K562 (cell line): ENCODE measurements at regions not wholly inside any gene's neighbourhood (a gene's known extent, or its start where the extent isn't known, plus 50 kb on each side); places are given as distances from the start of the nearest gene placed in this dataset.

Experiments used
- ATAC-seq: fragments of 200-7000 bp; cut with Tn5 transposase; 3 replicates; pipeline ENCODE4 v1.9.1; 2020; ENCODE audit warnings: moderate library complexity
- BruUV-seq: library from RNA; stranded (reverse); fragments of 400-500 nt; replicated peaks from 2 replicates; lab custom pipeline; 2021; lab: Mats Ljungman, UMichigan
- CTCF ChIA-PET: fragments of 300-600 bp; formaldehyde crosslinking; extraction: SDS; loops from one replicate; lab custom pipeline; 2021; ENCODE audit warnings: low intra/inter-chr PET ratio; lab: Yijun Ruan, JAX
- POLR2A ChIA-PET: fragments of 300-600, 350-650 bp; sonication (Branson Sonifier 250); formaldehyde crosslinking; extraction: SDS; loops from one replicate; lab custom pipeline; 2021; ENCODE audit warnings: antibody characterized with exemption, inconsistent platforms; lab: Yijun Ruan, JAX
- DNase-seq, 4 experiments: peaks; one replicate each; pipeline versions ENCODE4 v3.0.0 to v3.0.0-alpha.2; 2011 to 2018; ENCODE audit warnings: low spot score in 3 of 4, mixed read lengths in 3 of 4; ENCODE audit errors: extremely low read depth in 1 of 4
- FAIRE-seq: peaks from 2 replicates; lab custom pipeline; 2011; peaks lifted over from hg19 to GRCh38; lab: Jason Lieb, UNC
- H2AFZ ChIP-seq: 2 replicates; pipeline ENCODE4 v1.6.0; 2011; ENCODE audit warnings: low read depth, low read length, control low read depth, inconsistent platforms
- H3K27ac ChIP-seq: fragments of 200-600 bp; 3 replicates; pipeline ENCODE4 v1.8.0; 2011; ENCODE audit warnings: low read depth, mild to moderate bottlenecking, control low read depth, inconsistent platforms, low read length, moderate library complexity, mixed read lengths; ENCODE audit errors: extremely low read depth
- H3K27me3 ChIP-seq, 2 experiments: fragments of 300-600 bp in 1 of 2; 2 replicates in 1 of 2; 3 replicates in 1 of 2; pipeline versions ENCODE4 v1.6.0 to v1.8.0; 2011; ENCODE audit warnings: inconsistent platforms in 2 of 2, low read length in 2 of 2, mild to moderate bottlenecking in 1 of 2, mixed read lengths in 1 of 2, moderate library complexity in 1 of 2; ENCODE audit not compliant: control insufficient read depth in 2 of 2, insufficient read depth in 2 of 2
- H3K36me3 ChIP-seq: fragments of 300-600 bp; 3 replicates; pipeline ENCODE4 v1.8.0; 2011; ENCODE audit warnings: mild to moderate bottlenecking, low read length, inconsistent platforms; ENCODE audit not compliant: control insufficient read depth, insufficient read depth
- H3K4me1 ChIP-seq, 2 experiments: fragments of 200-600 bp in 1 of 2; replicated peaks in 1 of 2; 2 replicates in 1 of 2; 3 replicates in 1 of 2; pipeline versions ENCODE4 v1.5.1 to v1.8.0; 2011; ENCODE audit warnings: inconsistent platforms in 2 of 2, low read length in 2 of 2, mild to moderate bottlenecking in 1 of 2, mixed read lengths in 1 of 2, moderate library complexity in 1 of 2; ENCODE audit not compliant: control insufficient read depth in 2 of 2, insufficient read depth in 2 of 2
- H3K4me2 ChIP-seq: 2 replicates; pipeline ENCODE4 v1.6.1; 2011; ENCODE audit warnings: low read length, control low read depth, inconsistent platforms, mixed read lengths; ENCODE audit not compliant: insufficient read depth
- H3K4me3 ChIP-seq: fragments of 200-600 bp; sonication (generic), shearing (Covaris generic); 2 replicates; pipeline ENCODE4 v1.5.1; 2016; ENCODE audit warnings: control low read depth, inconsistent platforms
- H3K79me2 ChIP-seq: fragments of 200-600 bp; 3 replicates; pipeline ENCODE4 v1.8.0; 2011; ENCODE audit warnings: low read length, inconsistent platforms; ENCODE audit not compliant: control insufficient read depth, insufficient read depth
- H3K9ac ChIP-seq, 2 experiments: 2 replicates each; pipeline versions ENCODE4 v1.6.0 to v1.6.1; 2011; ENCODE audit warnings: low read depth in 2 of 2, low read length in 2 of 2, control low read depth in 1 of 2, inconsistent platforms in 1 of 2, mild to moderate bottlenecking in 1 of 2, mixed read lengths in 1 of 2; ENCODE audit not compliant: insufficient read depth in 1 of 2
- H3K9me1 ChIP-seq: one replicate; pipeline ENCODE4 v1.6.0; 2011; ENCODE audit warnings: inconsistent platforms, mild to moderate bottlenecking, low read length, moderate library complexity; ENCODE audit not compliant: control insufficient read depth, insufficient read depth
- H3K9me3 ChIP-seq: replicated peaks from 2 replicates; pipeline ENCODE4 v1.5.1; 2011; ENCODE audit warnings: low read depth, low read length, inconsistent platforms; ENCODE audit not compliant: control insufficient read depth, insufficient read depth
- H4K20me1 ChIP-seq: replicated peaks from 2 replicates; pipeline ENCODE4 v1.6.1; 2011; ENCODE audit warnings: low read length, inconsistent platforms, mixed read lengths; ENCODE audit not compliant: control insufficient read depth, insufficient read depth
- ERF ChIP-seq: fragments of 450-650 bp; formaldehyde crosslinking; IDR thresholded peaks from 2 replicates; pipeline ENCODE4 v1.4.0; 2020; ENCODE audit warnings: mild to moderate bottlenecking, mixed read lengths
- HDAC6 ChIP-seq: IDR thresholded peaks from 2 replicates; pipeline ENCODE4 v1.6.1; 2012; ENCODE audit warnings: low read depth, mild to moderate bottlenecking, control low read depth, inconsistent platforms, low read length, moderate library complexity
- HNRNPH1 ChIP-seq: fragments of 200-400 bp; formaldehyde crosslinking; optimal IDR thresholded peaks from 2 replicates; pipeline ENCODE3; 2017; ENCODE audit warnings: low read depth, mild to moderate bottlenecking, low read length, moderate library complexity
- KDM2B ChIP-seq: fragments of 250-450 bp; sonication (Bioruptor Pico); IDR thresholded peaks from 2 replicates; pipeline ENCODE4 v1.8.0; 2021; ENCODE audit warnings: mild to moderate bottlenecking, moderate library complexity
- KLF10 ChIP-seq: fragments of 250-450 bp; sonication (Bioruptor Pico); IDR thresholded peaks from 2 replicates; pipeline ENCODE4 v1.6.1; 2021; ENCODE audit warnings: matching md5 sums
- LCOR ChIP-seq: sonication (generic); formaldehyde crosslinking; IDR thresholded peaks from 2 replicates; pipeline ENCODE4 v1.8.0; 2022; ENCODE audit warnings: mild to moderate bottlenecking, missing genetic modification reagents
- MEF2D ChIP-seq: conservative IDR thresholded peaks from 2 replicates; pipeline ENCODE4 v1.6.1; 2016; ENCODE audit warnings: low read depth, missing genetic modification characterization, missing compliant biosample characterization
- MXI1 ChIP-seq: IDR thresholded peaks from 2 replicates; pipeline ENCODE4 v1.6.1; 2011; ENCODE audit warnings: low read depth, mild to moderate bottlenecking, improper control_type of control experiment, low read length
- PPARD ChIP-seq: fragments of 250-450 bp; sonication (Bioruptor Pico); IDR thresholded peaks from 2 replicates; pipeline ENCODE4 v1.8.0; 2022; ENCODE audit warnings: inconsistent platforms, mild to moderate bottlenecking, moderate library complexity
- SMARCA4 ChIP-seq: fragments of 450-650 bp; IDR thresholded peaks from 2 replicates; pipeline ENCODE4 v1.6.1; 2016
- TAF7 ChIP-seq: fragments of 450-650 bp; IDR thresholded peaks from 2 replicates; pipeline ENCODE4 v1.6.1; 2016; ENCODE audit warnings: missing genetic modification characterization, missing compliant biosample characterization
- YY1 ChIP-seq, 3 experiments: IDR thresholded peaks; 2 replicates each; pipeline ENCODE4 v1.6.1; 2011; ENCODE audit warnings: low read length in 2 of 3, mild to moderate bottlenecking in 2 of 3, moderate library complexity in 2 of 3, borderline replicate concordance in 1 of 3, control low read depth in 1 of 3, low read depth in 1 of 3; ENCODE audit not compliant: insufficient read depth in 3 of 3, insufficient replicate concordance in 2 of 3, control insufficient read depth in 1 of 3, insufficient read length in 1 of 3; ENCODE audit errors: extremely low read depth in 1 of 3
- WGBS: fragments of 100-300 bp; shearing (Covaris generic); methylation state at CpG from one replicate; pipeline ENCODE4 v1.1.6; 2016; ENCODE audit warnings: low coverage, mixed read lengths; ENCODE audit not compliant: insufficient coverage; ENCODE audit errors: missing lambda C conversion rate; 5-methylcytosine and 5-hydroxymethylcytosine counted together
- in situ Hi-C: fragments of 300-500 bp; cut with MboI; formaldehyde crosslinking; loops from 4 replicates; pipeline ENCODE4 v1.15.0; 2018; ENCODE audit warnings: inconsistent platforms, mixed read lengths
- intact Hi-C: fragments of 100-400 bp; cut with micrococcal nuclease; formaldehyde crosslinking; loops from 2 replicates; pipeline ENCODE4 v1.14.2; 2022
- TF ChIP-seq, protein P1 (sequence below): fragments of 450-650 bp; IDR thresholded peaks from 2 replicates; pipeline ENCODE4 v1.6.1; 2017; ENCODE audit warnings: mild to moderate bottlenecking, moderate library complexity
- TF ChIP-seq, protein P2 (sequence below), 2 experiments: fragments of 450-650 bp; IDR thresholded peaks; 2 replicates each; pipeline ENCODE4 v1.6.1; 2016; ENCODE audit warnings: mild to moderate bottlenecking in 2 of 2, borderline replicate concordance in 1 of 2, low read depth in 1 of 2, moderate library complexity in 1 of 2

GRCh38 chr9:75775166-75775565 is 115.3 kb upstream of the PCSK5 start:
- Histone ChIP-seq H3K4me2 (no peak overlapping the region), H3K36me3 (no peaks in the 10 kb centered on the region), H2AFZ (no peak overlapping the region), H3K9ac (no peak overlapping the region), H3K27ac (no peak overlapping the region), H3K4me3 (no peak overlapping the region), H3K79me2 (no peaks in the 10 kb centered on the region), H3K27me3 (no peaks in the 10 kb centered on the region), H4K20me1 (no peaks in the 10 kb centered on the region), H3K4me1 (no peaks in the 10 kb centered on the region), H3K9me1 (no peaks in the 10 kb centered on the region), H3K9me3 (no peaks in the 10 kb centered on the region)
- no peak for ATAC-seq
- DNase-seq = no peak
- CTCF ChIA-PET = no interaction called here
- BruUV-seq = no TSS peak
- in situ Hi-C loops = no loop called here
- no peak for FAIRE-seq
- intact Hi-C loops = no loop called here
- POLR2A ChIA-PET = no interaction called here
- WGBS = 0% methylated on average over 1 of the region's 2 CpGs
- TF ChIP-seq KDM2B (no peak), PPARD (CRISPR knock-in tag) (no peak), ERF (CRISPR knock-in tag) (no peak), SMARCA4 (no peak), HNRNPH1 (no peak), MXI1 (no peak), KLF10 (no peak), MEF2D (tag) (no peak), HDAC6 (no peak), YY1 (IDR thresholded peaks at IDR 0.05; ENCODE audit: borderline replicate concordance in 1 of 3, control insufficient read depth in 1 of 3, extremely low read depth in 1 of 3, insufficient read depth in 3 of 3, insufficient read length in 1 of 3, insufficient replicate concordance in 2 of 3, low read depth in 1 of 3, low read length in 2 of 3) (no peak), LCOR (CRISPR knock-in tag) (no peak), TAF7 (no peak)
- TF ChIP-seq, protein P1, sequence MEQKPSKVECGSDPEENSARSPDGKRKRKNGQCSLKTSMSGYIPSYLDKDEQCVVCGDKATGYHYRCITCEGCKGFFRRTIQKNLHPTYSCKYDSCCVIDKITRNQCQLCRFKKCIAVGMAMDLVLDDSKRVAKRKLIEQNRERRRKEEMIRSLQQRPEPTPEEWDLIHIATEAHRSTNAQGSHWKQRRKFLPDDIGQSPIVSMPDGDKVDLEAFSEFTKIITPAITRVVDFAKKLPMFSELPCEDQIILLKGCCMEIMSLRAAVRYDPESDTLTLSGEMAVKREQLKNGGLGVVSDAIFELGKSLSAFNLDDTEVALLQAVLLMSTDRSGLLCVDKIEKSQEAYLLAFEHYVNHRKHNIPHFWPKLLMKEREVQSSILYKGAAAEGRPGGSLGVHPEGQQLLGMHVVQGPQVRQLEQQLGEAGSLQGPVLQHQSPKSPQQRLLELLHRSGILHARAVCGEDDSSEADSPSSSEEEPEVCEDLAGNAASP = no peak
- TF ChIP-seq, protein P2, sequence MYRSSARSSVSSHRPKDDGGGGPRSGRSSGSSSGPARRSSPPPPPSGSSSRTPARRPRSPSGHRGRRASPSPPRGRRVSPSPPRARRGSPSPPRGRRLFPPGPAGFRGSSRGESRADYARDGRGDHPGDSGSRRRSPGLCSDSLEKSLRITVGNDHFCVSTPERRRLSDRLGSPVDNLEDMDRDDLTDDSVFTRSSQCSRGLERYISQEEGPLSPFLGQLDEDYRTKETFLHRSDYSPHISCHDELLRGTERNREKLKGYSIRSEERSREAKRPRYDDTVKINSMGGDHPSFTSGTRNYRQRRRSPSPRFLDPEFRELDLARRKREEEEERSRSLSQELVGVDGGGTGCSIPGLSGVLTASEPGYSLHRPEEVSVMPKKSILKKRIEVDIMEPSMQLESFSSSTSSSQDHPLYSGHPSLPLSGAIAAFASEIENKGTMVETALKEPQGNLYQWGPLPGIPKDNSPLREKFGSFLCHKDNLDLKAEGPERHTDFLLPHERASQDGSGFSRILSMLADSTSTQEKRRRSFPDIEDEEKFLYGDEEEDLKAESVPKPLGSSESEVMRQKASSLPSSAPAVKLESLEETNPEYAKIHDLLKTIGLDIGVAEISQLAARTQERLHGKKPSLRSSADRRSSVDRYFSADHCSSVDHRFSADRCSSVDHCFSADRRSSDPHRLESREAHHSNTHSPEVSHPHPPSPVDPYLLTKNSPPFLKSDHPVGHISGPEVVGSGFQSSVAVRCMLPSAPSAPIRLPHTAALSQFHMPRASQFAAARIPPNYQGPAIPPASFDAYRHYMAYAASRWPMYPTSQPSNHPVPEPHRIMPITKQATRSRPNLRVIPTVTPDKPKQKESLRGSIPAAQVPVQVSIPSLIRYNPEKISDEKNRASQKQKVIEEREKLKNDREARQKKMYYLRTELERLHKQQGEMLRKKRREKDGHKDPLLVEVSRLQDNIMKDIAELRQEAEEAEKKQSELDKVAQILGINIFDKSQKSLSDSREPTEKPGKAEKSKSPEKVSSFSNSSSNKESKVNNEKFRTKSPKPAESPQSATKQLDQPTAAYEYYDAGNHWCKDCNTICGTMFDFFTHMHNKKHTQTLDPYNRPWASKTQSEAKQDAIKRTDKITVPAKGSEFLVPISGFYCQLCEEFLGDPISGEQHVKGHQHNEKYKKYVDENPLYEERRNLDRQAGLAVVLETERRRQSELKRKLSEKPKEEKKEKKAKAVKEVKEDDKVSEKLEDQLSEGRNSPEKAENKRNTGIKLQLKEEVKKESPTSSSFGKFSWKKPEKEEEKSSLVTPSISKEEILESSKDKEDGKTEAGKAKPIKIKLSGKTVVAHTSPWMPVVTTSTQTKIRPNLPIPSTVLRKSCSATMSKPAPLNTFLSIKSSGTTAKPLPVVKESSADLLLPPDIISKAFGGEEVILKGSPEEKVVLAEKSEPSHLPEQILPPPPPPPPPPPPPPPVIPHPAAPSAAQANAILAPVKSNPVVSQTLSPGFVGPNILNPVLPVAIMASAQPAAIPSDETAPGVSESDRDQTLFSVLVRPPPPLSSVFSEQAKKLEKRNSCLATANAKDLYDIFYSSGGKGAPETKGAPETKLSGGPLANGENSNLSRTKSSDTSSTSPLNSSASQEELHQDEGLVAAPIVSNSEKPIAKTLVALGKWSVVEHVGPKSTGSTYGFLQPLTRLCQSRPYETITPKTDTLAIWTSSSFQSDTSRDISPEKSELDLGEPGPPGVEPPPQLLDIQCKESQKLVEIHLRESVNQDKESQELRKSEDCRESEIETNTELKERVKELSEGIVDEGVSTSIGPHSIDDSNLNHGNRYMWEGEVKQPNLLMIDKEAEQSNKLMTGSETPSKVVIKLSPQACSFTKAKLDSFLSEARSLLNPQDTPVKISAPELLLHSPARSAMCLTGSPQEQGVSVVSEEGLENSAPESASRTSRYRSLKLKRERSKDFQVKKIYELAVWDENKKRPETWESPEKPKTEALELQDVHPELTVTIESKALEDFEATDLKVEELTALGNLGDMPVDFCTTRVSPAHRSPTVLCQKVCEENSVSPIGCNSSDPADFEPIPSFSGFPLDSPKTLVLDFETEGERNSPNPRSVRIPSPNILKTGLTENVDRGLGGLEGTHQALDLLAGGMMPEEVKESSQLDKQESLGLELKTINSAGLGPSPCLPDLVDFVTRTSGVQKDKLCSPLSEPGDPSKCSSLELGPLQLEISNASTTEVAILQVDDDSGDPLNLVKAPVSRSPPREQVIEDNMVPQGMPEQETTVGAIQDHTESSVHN (IDR thresholded peaks at IDR 0.05; ENCODE audit: borderline replicate concordance in 1 of 2, low read depth in 1 of 2) = no peak
